SK-N-SH (cell line): ENCODE measurements at regions not wholly inside any gene's neighbourhood (a gene's known extent, or its start where the extent isn't known, plus 50 kb on each side); places are given as distances from the start of the nearest gene placed in this dataset.

Experiments
- CTCF ChIA-PET: fragments of 300-600, 350-600 bp; formaldehyde crosslinking; extraction: SDS; loops from one replicate; lab custom pipeline; 2021; lab: Yijun Ruan, JAX
- POLR2A ChIA-PET: fragments of 350-600 bp; sonication (Branson Sonifier 250); formaldehyde crosslinking; extraction: SDS; loops from one replicate; lab custom pipeline; 2020; ENCODE audit warnings: antibody characterized with exemption, inconsistent platforms; lab: Yijun Ruan, JAX
- DNase-seq: peaks from one replicate; pipeline ENCODE4 v3.0.0; 2012
- H2AFZ ChIP-seq: fragments of 200-600 bp; sonication (generic); 2 replicates; pipeline ENCODE4 v1.8.1; 2016; ENCODE audit warnings: antibody characterized with exemption, mild to moderate bottlenecking, low read depth
- H3F3A ChIP-seq: fragments of 200-600 bp; sonication (generic); replicated peaks from 2 replicates; pipeline ENCODE3; 2016; ENCODE audit warnings: antibody characterized with exemption, mild to moderate bottlenecking; ENCODE audit not compliant: insufficient read depth
- H3K27ac ChIP-seq, 2 experiments: fragments of 200-500 bp in 1 of 2; fragments of 200-600 bp in 1 of 2; sonication (Bioruptor generic) in 1 of 2; sonication (generic), shearing (Covaris generic) in 1 of 2; 2 replicates each; pipeline versions ENCODE4 v1.5.1 to v1.6.1; 2014 to 2016; ENCODE audit warnings: low read depth in 2 of 2, inconsistent platforms in 1 of 2, low read length in 1 of 2, mild to moderate bottlenecking in 1 of 2, mixed read lengths in 1 of 2
- H3K27me3 ChIP-seq: fragments of 200-600 bp; sonication (generic), shearing (Covaris generic); 2 replicates; pipeline ENCODE4 v1.6.1; 2016; ENCODE audit warnings: mixed run types; ENCODE audit not compliant: insufficient read depth
- H3K36me3 ChIP-seq, 2 experiments: fragments of 200-500 bp in 1 of 2; fragments of 200-600 bp in 1 of 2; sonication (Bioruptor generic) in 1 of 2; sonication (generic) in 1 of 2; replicated peaks in 1 of 2; 2 replicates each; pipeline versions ENCODE3 to v1.5.1; 2014 to 2016; ENCODE audit warnings: low read length in 1 of 2, mild to moderate bottlenecking in 1 of 2; ENCODE audit not compliant: insufficient read depth in 2 of 2, control insufficient read depth in 1 of 2
- H3K4me1 ChIP-seq, 2 experiments: fragments of 200-500 bp in 1 of 2; fragments of 200-600 bp in 1 of 2; sonication (Bioruptor generic) in 1 of 2; sonication (generic), shearing (Covaris generic) in 1 of 2; 2 replicates each; pipeline versions ENCODE4 v1.5.1 to v1.6.1; 2014 to 2016; ENCODE audit warnings: low read depth in 1 of 2, low read length in 1 of 2, mixed run types in 1 of 2; ENCODE audit not compliant: insufficient read depth in 2 of 2, control insufficient read depth in 1 of 2
- H3K4me2 ChIP-seq: fragments of 200-600 bp; sonication (generic), shearing (Covaris generic); 2 replicates; pipeline ENCODE4 v1.6.1; 2017; ENCODE audit warnings: mixed run types
- H3K4me3 ChIP-seq, 2 experiments: fragments of 200-500 bp in 1 of 2; fragments of 200-600 bp in 1 of 2; sonication (Bioruptor generic) in 1 of 2; sonication (generic), shearing (Covaris generic) in 1 of 2; 2 replicates each; pipeline versions ENCODE4 v1.5.1 to v1.8.1; 2014 to 2016; ENCODE audit warnings: low read depth in 2 of 2, inconsistent platforms in 1 of 2, low read length in 1 of 2, mild to moderate bottlenecking in 1 of 2, mixed read lengths in 1 of 2, moderate library complexity in 1 of 2
- H3K79me2 ChIP-seq: fragments of 200-600 bp; sonication (generic); 2 replicates; pipeline ENCODE4 v1.8.1; 2017; ENCODE audit warnings: mild to moderate bottlenecking; ENCODE audit not compliant: insufficient read depth
- H3K9ac ChIP-seq: fragments of 200-600 bp; sonication (generic); 2 replicates; pipeline ENCODE4 v1.6.1; 2017; ENCODE audit warnings: mixed run types
- H3K9me2 ChIP-seq: fragments of 200-600 bp; sonication (generic); 2 replicates; pipeline ENCODE4 v1.6.1; 2017; ENCODE audit warnings: mixed run types
- H3K9me3 ChIP-seq: fragments of 200-600 bp; sonication (generic); 2 replicates; pipeline ENCODE4 v1.6.1; 2017; ENCODE audit warnings: mixed run types, mild to moderate bottlenecking, moderate library complexity
- H4K20me1 ChIP-seq: fragments of 200-600 bp; sonication (generic); 2 replicates; pipeline ENCODE4 v1.6.1; 2017; ENCODE audit warnings: mild to moderate bottlenecking, mixed run types; ENCODE audit not compliant: insufficient read depth
- CHD2 ChIP-seq: fragments of 150-350 bp; IDR thresholded peaks from 2 replicates; pipeline ENCODE4 v1.6.1; 2018; ENCODE audit warnings: low read length; ENCODE audit not compliant: partially characterized antibody
- ELF1 ChIP-seq: IDR thresholded peaks from 2 replicates; pipeline ENCODE4 v1.4.0; 2012
- FOXM1 ChIP-seq: IDR thresholded peaks from 2 replicates; pipeline ENCODE4 v1.4.0; 2012; ENCODE audit warnings: low read depth, mild to moderate bottlenecking
- GABPA ChIP-seq: IDR thresholded peaks from 2 replicates; pipeline ENCODE4 v1.4.0; 2012; ENCODE audit warnings: low read depth, mild to moderate bottlenecking
- NRF1 ChIP-seq: IDR thresholded peaks from 2 replicates; pipeline ENCODE4 v1.6.1; 2012; ENCODE audit warnings: low read depth, mild to moderate bottlenecking, low read length
- TCF12 ChIP-seq: IDR thresholded peaks from 2 replicates; pipeline ENCODE4 v1.4.0; 2012
- TEAD4 ChIP-seq: IDR thresholded peaks from 2 replicates; pipeline ENCODE4 v1.4.0; 2012; ENCODE audit warnings: mild to moderate bottlenecking, borderline replicate concordance; ENCODE audit not compliant: insufficient read depth
- WGBS: methylation state at CpG from one replicate; pipeline ENCODE4 v1.1.6; 2017; ENCODE audit warnings: low lambda C conversion rate; 5-methylcytosine and 5-hydroxymethylcytosine counted together
- TF ChIP-seq, protein P1 (sequence below): IDR thresholded peaks from 2 replicates; pipeline ENCODE4; 2012
- TF ChIP-seq, protein P2 (sequence below): fragments of 150-350 bp; IDR thresholded peaks from 2 replicates; pipeline ENCODE4 v1.6.1; 2016; ENCODE audit warnings: mild to moderate bottlenecking, low read depth, low read length
- TF ChIP-seq, protein P3 (sequence below): IDR thresholded peaks from 2 replicates; pipeline ENCODE4 v1.4.0; 2012; ENCODE audit warnings: low read depth, borderline replicate concordance

DNA sequence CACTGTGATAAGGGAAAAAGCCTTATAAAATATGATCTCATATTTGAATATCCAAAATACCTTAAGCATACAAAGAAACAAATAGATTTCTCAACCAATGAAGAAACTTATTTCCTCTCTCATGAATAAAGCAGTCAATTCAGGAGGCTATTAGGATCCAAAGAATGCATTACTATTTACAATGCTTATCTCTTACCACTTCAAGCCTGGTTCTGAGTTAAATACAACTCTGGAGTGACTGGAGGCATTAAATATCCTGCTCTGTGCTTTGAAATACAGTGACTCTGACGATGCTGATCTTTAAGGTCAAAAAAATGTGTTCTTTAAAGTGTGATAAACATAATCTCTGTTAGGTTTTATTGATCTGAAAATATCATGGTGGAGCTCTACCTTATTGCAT is 493.2 kb downstream of the ZWINT start:
- Histone ChIP-seq H3K79me2 (no peaks in the 10 kb centered on the region), H3K9ac (no peak overlapping the region), H3K4me3 (no peak overlapping the region), H2AFZ (no peak overlapping the region), H3F3A (no peaks in the 10 kb centered on the region), H3K27ac (no peak overlapping the region), H3K36me3 (no peaks in the 10 kb centered on the region), H4K20me1 (no peaks in the 10 kb centered on the region), H3K4me2 (no peak overlapping the region), H3K9me2 (no peaks in the 10 kb centered on the region), H3K4me1 (no peaks in the 10 kb centered on the region), H3K9me3 (no peaks in the 10 kb centered on the region), H3K27me3 (no peaks in the 10 kb centered on the region; the same call in 1 of the 2 replicates)
- 18% methylated on average over 1 of the region's 1 CpG for WGBS
- ChIA-PET CTCF (no interaction called here), POLR2A (no interaction called here)
- no peak for TF ChIP-seq GABPA
- no peak for TF ChIP-seq TCF12
- TF ChIP-seq, protein P1, sequence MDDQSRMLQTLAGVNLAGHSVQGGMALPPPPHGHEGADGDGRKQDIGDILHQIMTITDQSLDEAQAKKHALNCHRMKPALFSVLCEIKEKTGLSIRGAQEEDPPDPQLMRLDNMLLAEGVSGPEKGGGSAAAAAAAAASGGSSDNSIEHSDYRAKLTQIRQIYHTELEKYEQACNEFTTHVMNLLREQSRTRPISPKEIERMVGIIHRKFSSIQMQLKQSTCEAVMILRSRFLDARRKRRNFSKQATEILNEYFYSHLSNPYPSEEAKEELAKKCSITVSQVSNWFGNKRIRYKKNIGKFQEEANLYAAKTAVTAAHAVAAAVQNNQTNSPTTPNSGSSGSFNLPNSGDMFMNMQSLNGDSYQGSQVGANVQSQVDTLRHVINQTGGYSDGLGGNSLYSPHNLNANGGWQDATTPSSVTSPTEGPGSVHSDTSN = no peak
- TF ChIP-seq ELF1 = no peak
- TF ChIP-seq, protein P2, sequence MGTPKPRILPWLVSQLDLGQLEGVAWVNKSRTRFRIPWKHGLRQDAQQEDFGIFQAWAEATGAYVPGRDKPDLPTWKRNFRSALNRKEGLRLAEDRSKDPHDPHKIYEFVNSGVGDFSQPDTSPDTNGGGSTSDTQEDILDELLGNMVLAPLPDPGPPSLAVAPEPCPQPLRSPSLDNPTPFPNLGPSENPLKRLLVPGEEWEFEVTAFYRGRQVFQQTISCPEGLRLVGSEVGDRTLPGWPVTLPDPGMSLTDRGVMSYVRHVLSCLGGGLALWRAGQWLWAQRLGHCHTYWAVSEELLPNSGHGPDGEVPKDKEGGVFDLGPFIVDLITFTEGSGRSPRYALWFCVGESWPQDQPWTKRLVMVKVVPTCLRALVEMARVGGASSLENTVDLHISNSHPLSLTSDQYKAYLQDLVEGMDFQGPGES = no peak
- TF ChIP-seq, protein P3, sequence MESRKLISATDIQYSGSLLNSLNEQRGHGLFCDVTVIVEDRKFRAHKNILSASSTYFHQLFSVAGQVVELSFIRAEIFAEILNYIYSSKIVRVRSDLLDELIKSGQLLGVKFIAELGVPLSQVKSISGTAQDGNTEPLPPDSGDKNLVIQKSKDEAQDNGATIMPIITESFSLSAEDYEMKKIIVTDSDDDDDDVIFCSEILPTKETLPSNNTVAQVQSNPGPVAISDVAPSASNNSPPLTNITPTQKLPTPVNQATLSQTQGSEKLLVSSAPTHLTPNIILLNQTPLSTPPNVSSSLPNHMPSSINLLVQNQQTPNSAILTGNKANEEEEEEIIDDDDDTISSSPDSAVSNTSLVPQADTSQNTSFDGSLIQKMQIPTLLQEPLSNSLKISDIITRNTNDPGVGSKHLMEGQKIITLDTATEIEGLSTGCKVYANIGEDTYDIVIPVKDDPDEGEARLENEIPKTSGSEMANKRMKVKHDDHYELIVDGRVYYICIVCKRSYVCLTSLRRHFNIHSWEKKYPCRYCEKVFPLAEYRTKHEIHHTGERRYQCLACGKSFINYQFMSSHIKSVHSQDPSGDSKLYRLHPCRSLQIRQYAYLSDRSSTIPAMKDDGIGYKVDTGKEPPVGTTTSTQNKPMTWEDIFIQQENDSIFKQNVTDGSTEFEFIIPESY = no peak
- no peak for TF ChIP-seq TEAD4
- no peak for TF ChIP-seq FOXM1
- DNase-seq = no peak

DNA sequence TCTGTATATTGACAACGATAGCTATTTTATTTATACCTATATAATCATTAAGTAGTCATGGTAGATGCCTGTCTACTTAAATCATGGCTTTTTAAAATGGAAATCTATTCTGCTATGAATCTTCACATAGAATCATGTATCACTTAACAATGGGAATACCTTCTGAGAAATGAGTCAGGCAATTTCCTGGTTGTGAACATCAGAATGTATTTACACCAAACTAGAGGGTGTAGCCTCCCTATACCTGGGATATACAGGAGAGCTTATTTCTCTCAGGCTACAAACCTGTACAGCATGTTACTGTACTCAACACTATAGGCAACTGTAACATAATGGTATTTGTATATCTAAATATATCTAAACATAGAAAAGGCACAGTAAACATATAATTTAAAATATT is 502.3 kb downstream of the ZWINT start:
- H3K9me2 ChIP-seq = no peaks in the 10 kb centered on the region
- ChIA-PET CTCF (no interaction called here), POLR2A (no interaction called here)
- no peaks in the 10 kb centered on the region for H3K27me3 ChIP-seq
- H4K20me1 ChIP-seq = no peaks in the 10 kb centered on the region
- no peaks in the 10 kb centered on the region for H3K4me1 ChIP-seq
- H3K4me3 ChIP-seq = no peak overlapping the region
- 6% methylated on average over 1 of the region's 1 CpG for WGBS
- no peaks in the 10 kb centered on the region for H3F3A ChIP-seq
- H3K27ac ChIP-seq = no peak overlapping the region
- H3K36me3 ChIP-seq = no peaks in the 10 kb centered on the region
- H3K79me2 ChIP-seq = no peaks in the 10 kb centered on the region
- no peak overlapping the region for H3K4me2 ChIP-seq
- H3K9ac ChIP-seq = no peak overlapping the region
- no peak overlapping the region for H2AFZ ChIP-seq
- no peaks in the 10 kb centered on the region for H3K9me3 ChIP-seq
- no peak for DNase-seq
- no peak for TF ChIP-seq FOXM1
- no peak for TF ChIP-seq CHD2
- no peak for TF ChIP-seq NRF1
